Tibial nerve (tissue), 4 donors: ENCODE measurements at regions not wholly inside any gene's neighbourhood (a gene's known extent, or its start where the extent isn't known, plus 50 kb on each side); places are given as distances from the start of the nearest gene placed in this dataset.

Source experiments
- CTCF ChIP-seq, 5 experiments: fragments of 200-600 bp in 3 of 5; fragments of 450-650 bp in 2 of 5; sonication (generic) in 3 of 5; IDR thresholded peaks; one replicate each; pipeline ENCODE4 v1.5.1; 2016 to 2019; ENCODE audit warnings: antibody characterized with exemption in 5 of 5, mild to moderate bottlenecking in 3 of 5, moderate library complexity in 2 of 5
- EP300 ChIP-seq, 2 donors: sonication (generic); formaldehyde crosslinking; IDR thresholded peaks; one replicate each; pipeline ENCODE4 v1.6.1; 2017; ENCODE audit warnings: antibody characterized with exemption in 2 of 2, mild to moderate bottlenecking in 1 of 2
- POLR2A ChIP-seq, 2 donors: fragments of 450-650 bp; IDR thresholded peaks; one replicate each; pipeline ENCODE4 v1.6.1; 2017; ENCODE audit warnings: antibody characterized with exemption in 2 of 2, mild to moderate bottlenecking in 2 of 2, moderate library complexity in 2 of 2

- no peak for TF ChIP-seq CTCF (IDR thresholded peaks at IDR 0.05)
- TF ChIP-seq EP300 (IDR thresholded peaks at IDR 0.05), result no peak
- TF ChIP-seq POLR2A (IDR thresholded peaks at IDR 0.05), result no peak
Measured at GRCh38 chr16:9316615-9317014, 225.2 kb downstream of the HAPSTR1 start.
